ENCODE measurements at regions not wholly inside any gene's neighbourhood (a gene's known extent, or its start where the extent isn't known, plus 50 kb on each side); places are given as distances from the start of the nearest gene placed in this dataset.
"Not testable (repeated sequence)": the region's sequence is repeated elsewhere in the genome, so short reads cannot be mapped to it uniquely, and the experiment has no call there.

DNA sequence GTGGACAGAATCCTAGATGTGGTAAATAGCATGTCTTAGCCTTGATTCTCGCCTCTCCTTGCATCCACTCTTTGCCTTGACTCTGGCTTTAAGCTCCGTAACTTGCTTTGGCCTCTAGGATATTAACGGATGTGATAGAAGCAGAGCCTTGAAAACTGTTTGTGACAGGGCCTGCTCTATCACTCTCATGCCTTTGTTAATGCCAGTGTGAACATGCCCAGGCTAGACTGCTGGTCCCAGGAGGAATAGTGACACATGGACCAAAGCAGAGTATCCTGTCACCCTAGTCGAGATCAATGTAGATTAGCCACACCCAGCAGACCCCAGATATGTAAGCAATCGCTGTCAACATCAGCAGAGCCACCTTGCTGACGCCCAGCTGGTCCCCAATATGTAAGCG is 109.9 kb upstream of the C9orf72 start:
- TF ChIP-seq, protein P1, sequence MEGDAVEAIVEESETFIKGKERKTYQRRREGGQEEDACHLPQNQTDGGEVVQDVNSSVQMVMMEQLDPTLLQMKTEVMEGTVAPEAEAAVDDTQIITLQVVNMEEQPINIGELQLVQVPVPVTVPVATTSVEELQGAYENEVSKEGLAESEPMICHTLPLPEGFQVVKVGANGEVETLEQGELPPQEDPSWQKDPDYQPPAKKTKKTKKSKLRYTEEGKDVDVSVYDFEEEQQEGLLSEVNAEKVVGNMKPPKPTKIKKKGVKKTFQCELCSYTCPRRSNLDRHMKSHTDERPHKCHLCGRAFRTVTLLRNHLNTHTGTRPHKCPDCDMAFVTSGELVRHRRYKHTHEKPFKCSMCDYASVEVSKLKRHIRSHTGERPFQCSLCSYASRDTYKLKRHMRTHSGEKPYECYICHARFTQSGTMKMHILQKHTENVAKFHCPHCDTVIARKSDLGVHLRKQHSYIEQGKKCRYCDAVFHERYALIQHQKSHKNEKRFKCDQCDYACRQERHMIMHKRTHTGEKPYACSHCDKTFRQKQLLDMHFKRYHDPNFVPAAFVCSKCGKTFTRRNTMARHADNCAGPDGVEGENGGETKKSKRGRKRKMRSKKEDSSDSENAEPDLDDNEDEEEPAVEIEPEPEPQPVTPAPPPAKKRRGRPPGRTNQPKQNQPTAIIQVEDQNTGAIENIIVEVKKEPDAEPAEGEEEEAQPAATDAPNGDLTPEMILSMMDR (IDR thresholded peaks at IDR 0.05): no peak
- TF ChIP-seq EP300 (IDR thresholded peaks at IDR 0.05): no peak
- TF ChIP-seq POLR2A (IDR thresholded peaks at IDR 0.05): no peak
- Histone ChIP-seq H3K27me3 (no peaks in the 10 kb centered on the region), H3K9me3 (no peaks in the 10 kb centered on the region), H3K4me3 (no peak overlapping the region), H3K27ac (no peak overlapping the region), H3K4me1 (ENCODE audit: insufficient read depth) (no peaks in the 10 kb centered on the region), H3K36me3 (no peaks in the 10 kb centered on the region)
- no peak for DNase-seq
- intact Hi-C loops (cut with DNase I): loop anchor here in 1 of 4 donors (10.0 kb wide), 1 partner anchor 358 kb away; no protein-coding TSS in a partner anchor
- 86 to 89% (median 88%) methylated on average over 7 of the region's 7 CpGs for WGBS, 3 donors

DNA sequence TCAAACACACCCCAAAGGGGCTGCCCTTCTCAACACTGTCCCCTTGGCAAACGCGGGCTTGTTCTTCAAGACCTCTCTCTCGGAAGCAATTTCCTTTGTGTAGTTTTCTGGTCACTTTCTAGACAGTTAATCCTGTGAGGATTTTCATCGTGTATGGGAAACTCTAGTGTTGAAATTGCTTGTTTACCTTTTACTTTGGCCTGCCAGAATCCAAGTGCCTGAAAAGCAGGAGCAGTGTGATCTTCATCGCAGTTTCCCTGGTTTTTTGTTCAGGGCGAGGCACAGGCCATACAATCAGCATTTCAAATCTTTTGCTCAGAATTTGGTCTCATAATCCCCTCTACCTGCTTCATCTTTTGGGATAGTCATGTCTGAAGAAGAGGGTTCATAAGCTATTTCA is 115.7 kb upstream of the C9orf72 start:
- Histone ChIP-seq H3K4me1 (ENCODE audit: insufficient read depth) (no peaks in the 10 kb centered on the region), H3K4me3 (no peak overlapping the region), H3K9me3 (no peaks in the 10 kb centered on the region), H3K27ac (no peak overlapping the region), H3K27me3 (no peaks in the 10 kb centered on the region), H3K36me3 (no peaks in the 10 kb centered on the region)
- TF ChIP-seq POLR2A (IDR thresholded peaks at IDR 0.05): no peak
- TF ChIP-seq, protein P1 (IDR thresholded peaks at IDR 0.05): no peak
- TF ChIP-seq EP300 (IDR thresholded peaks at IDR 0.05): no peak
- 81 to 86% (median 86%) methylated on average over 6 of the region's 6 CpGs for WGBS, 3 donors
- DNase-seq: no peak
- intact Hi-C loops (cut with DNase I): loop anchor here in 1 of 4 donors (10.0 kb wide), 1 partner anchor 364 kb away; no protein-coding TSS in a partner anchor

- WGBS, 3 donors: 53 to 64% methylated on average over 9 to 10 of the region's 17 CpGs; no CpG with 5 or more reads in 1 of the 3 donors
- H3K4me3 ChIP-seq; H3K27ac ChIP-seq; DNase-seq; H3K4me1 ChIP-seq (ENCODE audit: insufficient read depth); H3K9me3 ChIP-seq; H3K36me3 ChIP-seq; intact Hi-C loops (cut with DNase I); H3K27me3 ChIP-seq: not testable (repeated sequence)
Observed at GRCh38 chr9:27690816-27691215, 117.5 kb upstream of the C9orf72 start.

- WGBS, 3 donors: 5 to 13% (median 6%) methylated on average over 1 of the region's 1 CpG
- Histone ChIP-seq H3K4me3 (no peak overlapping the region), H3K36me3 (no peaks in the 10 kb centered on the region), H3K27me3 (no peaks in the 10 kb centered on the region), H3K27ac (no peak overlapping the region), H3K4me1 (ENCODE audit: insufficient read depth) (no peaks in the 10 kb centered on the region), H3K9me3 (no peaks in the 10 kb centered on the region)
- intact Hi-C loops (cut with DNase I): no loop called here
- no peak for DNase-seq
- no peak for TF ChIP-seq EP300 (IDR thresholded peaks at IDR 0.05)
- TF ChIP-seq, protein P1 (IDR thresholded peaks at IDR 0.05): no peak
- TF ChIP-seq POLR2A (IDR thresholded peaks at IDR 0.05): no peak
Observed at GRCh38 chr9:27699621-27700020, 126.3 kb upstream of the C9orf72 start.

DNA sequence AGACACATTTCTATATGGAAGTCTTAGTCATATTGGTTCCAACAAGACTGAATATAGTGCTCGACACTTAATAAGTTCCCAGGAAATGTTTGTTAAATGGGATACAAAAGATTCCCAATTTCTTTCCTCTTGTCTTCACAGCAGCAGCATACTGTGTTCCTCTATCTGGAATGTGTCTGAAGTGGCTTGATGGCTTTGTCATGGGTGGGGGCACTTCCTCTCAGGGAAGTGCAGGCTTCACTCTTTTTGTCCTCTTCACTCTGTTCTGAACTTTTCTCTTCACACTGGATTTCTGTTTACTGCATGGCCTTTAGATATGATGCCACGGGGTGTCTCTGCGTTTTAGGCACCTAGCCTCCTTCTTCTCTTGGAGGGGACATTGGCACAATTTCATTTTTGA is 127.7 kb upstream of the C9orf72 start:
- TF ChIP-seq, protein P1 (IDR thresholded peaks at IDR 0.05): no peak
- TF ChIP-seq EP300 (IDR thresholded peaks at IDR 0.05): no peak
- no peak for TF ChIP-seq POLR2A (IDR thresholded peaks at IDR 0.05)
- 53 to 70% (median 59%) methylated on average over 3 of the region's 3 CpGs for WGBS, 3 donors
- no peaks in the 10 kb centered on the region for H3K36me3 ChIP-seq
- intact Hi-C loops (cut with DNase I): no loop called here
- no peak overlapping the region for H3K4me3 ChIP-seq
- no peak for DNase-seq
- no peaks in the 10 kb centered on the region for H3K9me3 ChIP-seq
- H3K27me3 ChIP-seq: no peaks in the 10 kb centered on the region
- H3K4me1 ChIP-seq (ENCODE audit: insufficient read depth): no peaks in the 10 kb centered on the region
- no peak overlapping the region for H3K27ac ChIP-seq

Data from ovary (tissue), 7 donors.